Suprapubic skin (tissue), 4 donors: ENCODE measurements at regions not wholly inside any gene's neighbourhood (a gene's known extent, or its start where the extent isn't known, plus 50 kb on each side); places are given as distances from the start of the nearest gene placed in this dataset.

ENCODE experiments used
- CTCF ChIP-seq, 2 donors: fragments of 200-600 bp in 1 of 2; fragments of 450-650 bp in 1 of 2; sonication (generic) in 1 of 2; IDR thresholded peaks; one replicate each; pipeline ENCODE4 v1.5.1; 2016 to 2019; ENCODE audit warnings: antibody characterized with exemption in 2 of 2, mild to moderate bottlenecking in 1 of 2, moderate library complexity in 1 of 2
- POLR2A ChIP-seq, 2 donors: fragments of 450-650 bp; IDR thresholded peaks; one replicate each; pipeline ENCODE4 v1.6.1; 2017; ENCODE audit warnings: antibody characterized with exemption in 2 of 2, mild to moderate bottlenecking in 2 of 2, moderate library complexity in 2 of 2
- POLR2AphosphoS5 ChIP-seq, 3 donors: sonication (generic); formaldehyde crosslinking; IDR thresholded peaks; one replicate each; pipeline ENCODE4 v1.6.1; 2017; ENCODE audit warnings: antibody characterized with exemption in 3 of 3

GRCh38 chr12:114528766-114529165, 122.8 kb upstream of the TBX5 start:
- TF ChIP-seq CTCF (IDR thresholded peaks at IDR 0.05): no peak
- TF ChIP-seq POLR2AphosphoS5 (IDR thresholded peaks at IDR 0.05): no peak
- no peak for TF ChIP-seq POLR2A (IDR thresholded peaks at IDR 0.05)
